Gastrocnemius medialis (tissue), 4 donors: ENCODE measurements at regions not wholly inside any gene's neighbourhood (a gene's known extent, or its start where the extent isn't known, plus 50 kb on each side); places are given as distances from the start of the nearest gene placed in this dataset.

Experiments used
- CTCF ChIP-seq, 5 experiments: fragments of 450-650 bp in 3 of 5; fragments of 200-600 bp in 2 of 5; sonication (generic) in 2 of 5; IDR thresholded peaks in 4 of 5; conservative IDR thresholded peaks in 1 of 5; 1 replicate in 4 of 5; 2 replicates in 1 of 5; pipeline ENCODE4 v1.5.1; 2016 to 2019; ENCODE audit warnings: antibody characterized with exemption in 5 of 5, mild to moderate bottlenecking in 3 of 5, moderate library complexity in 3 of 5
- POLR2A ChIP-seq, 2 donors: fragments of 450-650 bp; IDR thresholded peaks; one replicate each; pipeline ENCODE4 v1.6.1; 2017; ENCODE audit warnings: antibody characterized with exemption in 2 of 2, mild to moderate bottlenecking in 2 of 2, moderate library complexity in 2 of 2

GRCh38 chr1:101455166-101455565, 218.3 kb downstream of the S1PR1 start:
- TF ChIP-seq POLR2A (IDR thresholded peaks at IDR 0.05) (no peak), CTCF (IDR thresholded peaks at IDR 0.05 in 4 of 5, conservative IDR thresholded peaks at IDR 0.05 in 1 of 5) (no peak)
